HFFc6 (cell line): ENCODE measurements at regions not wholly inside any gene's neighbourhood (a gene's known extent, or its start where the extent isn't known, plus 50 kb on each side); places are given as distances from the start of the nearest gene placed in this dataset.
A peak's percentile ranks its signal among the peaks of the same experiment; 100 is the strongest.
"Not testable (repeated sequence)": the region's sequence is repeated elsewhere in the genome, so short reads cannot be mapped to it uniquely, and the experiment has no call there.

Experiments
- DNase-seq: peaks from one replicate; pipeline ENCODE4 v3.0.0-alpha.2; 2018
- H3K27ac Mint-ChIP-seq: 2 replicates; pipeline ENCODE4 v1.8.0; 2020; ENCODE audit warnings: mild to moderate bottlenecking, mixed read lengths
- H3K27me3 Mint-ChIP-seq: 2 replicates; pipeline ENCODE4 v1.8.0; 2021; ENCODE audit warnings: mild to moderate bottlenecking, moderate library complexity, mixed read lengths; ENCODE audit not compliant: insufficient read depth
- H3K36me3 Mint-ChIP-seq: 2 replicates; pipeline ENCODE4 v1.8.0; 2021; ENCODE audit warnings: low read depth, mixed read lengths
- H3K4me1 Mint-ChIP-seq: 2 replicates; pipeline ENCODE4 v1.8.0; 2020; ENCODE audit warnings: low read depth, mixed read lengths
- H3K4me3 Mint-ChIP-seq: 2 replicates; pipeline ENCODE4 v1.8.0; 2020; ENCODE audit warnings: mild to moderate bottlenecking, moderate library complexity, mixed read lengths
- H3K9me3 Mint-ChIP-seq: 2 replicates; pipeline ENCODE4 v1.8.0; 2020; ENCODE audit warnings: mild to moderate bottlenecking, mixed read lengths
- TF ChIP-seq, protein P1 (sequence below): fragments of 200-600 bp; sonication (generic); IDR thresholded peaks from 2 replicates; pipeline ENCODE4 v1.5.0; 2021; ENCODE audit warnings: antibody characterized with exemption, mild to moderate bottlenecking

DNA sequence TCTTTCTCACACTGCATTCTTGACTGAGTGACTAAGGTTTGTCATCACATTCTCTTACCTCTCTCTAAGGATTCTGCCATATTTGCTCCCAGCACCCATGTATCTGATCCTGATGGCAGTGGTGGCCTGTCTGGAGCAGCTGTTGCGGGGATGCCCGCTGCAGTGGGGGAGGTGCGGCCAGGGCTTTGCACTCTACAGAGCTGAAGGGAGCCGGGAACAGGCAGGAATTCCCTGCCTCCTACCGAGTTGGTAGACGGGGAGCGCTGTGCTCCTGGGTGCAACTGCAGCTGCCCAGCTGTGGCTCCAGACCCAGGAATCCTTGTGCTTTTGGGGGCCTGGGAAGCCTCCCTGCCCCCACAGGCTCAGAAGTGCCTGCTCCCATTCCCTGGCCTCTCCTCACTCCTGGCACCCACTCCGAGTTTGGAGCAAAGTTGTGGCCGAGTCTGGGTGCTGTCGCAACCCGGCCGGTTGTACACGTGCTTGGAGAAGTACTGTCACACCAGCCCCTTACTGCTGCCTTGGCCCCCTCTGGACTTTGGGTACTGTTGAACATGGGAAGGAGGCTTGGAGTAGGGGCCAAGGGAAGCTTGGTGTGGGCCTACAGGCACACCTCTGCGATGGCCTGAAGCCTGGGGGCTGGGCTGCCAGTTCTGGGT, 106.9 kb upstream of the OR4E1 start:
- Mint-ChIP-seq H3K4me1 (no peaks in the 10 kb centered on the region), H3K4me3 (no peak overlapping the region), H3K27ac (no peak overlapping the region), H3K36me3 (no peaks in the 10 kb centered on the region; the same call in 1 of the 2 replicates), H3K27me3 (peaks cover 2% of the 10 kb centered on the region; the same call in 1 of the 2 replicates), H3K9me3 (peaks cover 57% of the 10 kb centered on the region)
- no peak for DNase-seq
- TF ChIP-seq, protein P1, sequence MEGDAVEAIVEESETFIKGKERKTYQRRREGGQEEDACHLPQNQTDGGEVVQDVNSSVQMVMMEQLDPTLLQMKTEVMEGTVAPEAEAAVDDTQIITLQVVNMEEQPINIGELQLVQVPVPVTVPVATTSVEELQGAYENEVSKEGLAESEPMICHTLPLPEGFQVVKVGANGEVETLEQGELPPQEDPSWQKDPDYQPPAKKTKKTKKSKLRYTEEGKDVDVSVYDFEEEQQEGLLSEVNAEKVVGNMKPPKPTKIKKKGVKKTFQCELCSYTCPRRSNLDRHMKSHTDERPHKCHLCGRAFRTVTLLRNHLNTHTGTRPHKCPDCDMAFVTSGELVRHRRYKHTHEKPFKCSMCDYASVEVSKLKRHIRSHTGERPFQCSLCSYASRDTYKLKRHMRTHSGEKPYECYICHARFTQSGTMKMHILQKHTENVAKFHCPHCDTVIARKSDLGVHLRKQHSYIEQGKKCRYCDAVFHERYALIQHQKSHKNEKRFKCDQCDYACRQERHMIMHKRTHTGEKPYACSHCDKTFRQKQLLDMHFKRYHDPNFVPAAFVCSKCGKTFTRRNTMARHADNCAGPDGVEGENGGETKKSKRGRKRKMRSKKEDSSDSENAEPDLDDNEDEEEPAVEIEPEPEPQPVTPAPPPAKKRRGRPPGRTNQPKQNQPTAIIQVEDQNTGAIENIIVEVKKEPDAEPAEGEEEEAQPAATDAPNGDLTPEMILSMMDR, result no peak

DNA sequence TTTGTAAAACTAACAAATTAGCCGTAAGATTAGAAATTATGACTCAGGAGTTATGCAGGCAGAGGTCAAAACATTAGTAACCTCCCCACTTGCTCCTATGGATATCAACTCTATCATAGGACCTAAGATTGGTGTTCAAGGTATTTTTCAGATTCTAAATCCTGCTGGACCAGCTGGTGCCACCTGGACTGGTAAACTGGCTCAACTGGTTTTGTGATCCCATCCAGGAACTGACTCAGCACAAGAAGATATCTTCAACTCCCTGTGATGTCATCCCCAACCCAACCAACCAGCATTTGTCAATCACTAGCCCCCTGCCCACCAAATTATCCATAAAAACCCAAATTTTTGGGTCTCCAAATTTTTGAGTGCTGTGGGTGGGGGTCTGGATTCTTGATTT, 98.1 kb upstream of the OR4E1 start:
- TF ChIP-seq, protein P1, result no peak
- Mint-ChIP-seq H3K27ac (no peak overlapping the region), H3K4me3 (no peak overlapping the region), H3K27me3 (no peaks in the 10 kb centered on the region), H3K4me1 (no peaks in the 10 kb centered on the region), H3K9me3 (peaks cover 30% of the 10 kb centered on the region), H3K36me3 (no peaks in the 10 kb centered on the region)
- no peak for DNase-seq

DNA sequence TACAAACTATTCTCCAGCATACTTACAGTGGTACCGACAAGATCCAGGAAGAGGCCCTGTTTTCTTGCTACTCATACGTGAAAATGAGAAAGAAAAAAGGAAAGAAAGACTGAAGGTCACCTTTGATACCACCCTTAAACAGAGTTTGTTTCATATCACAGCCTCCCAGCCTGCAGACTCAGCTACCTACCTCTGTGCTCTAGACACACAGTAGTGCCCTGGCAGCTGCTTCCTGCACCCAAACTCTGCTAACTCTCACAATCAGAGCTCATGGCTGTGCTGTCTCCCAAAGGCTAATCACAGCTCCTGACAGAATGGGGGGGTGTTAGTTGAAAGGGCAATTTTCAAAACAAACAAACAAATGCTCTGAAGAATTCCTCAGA, 95.2 kb upstream of the OR4E1 start:
- H3K36me3 Mint-ChIP-seq, result no peaks in the 10 kb centered on the region
- DNase-seq, result no peak
- H3K9me3 Mint-ChIP-seq, result peaks cover 40% of the 10 kb centered on the region
- H3K4me3 Mint-ChIP-seq, result no peak overlapping the region
- H3K4me1 Mint-ChIP-seq, result no peaks in the 10 kb centered on the region
- H3K27me3 Mint-ChIP-seq, result no peaks in the 10 kb centered on the region
- TF ChIP-seq, protein P1, result no peak
- no peak overlapping the region for H3K27ac Mint-ChIP-seq

DNA sequence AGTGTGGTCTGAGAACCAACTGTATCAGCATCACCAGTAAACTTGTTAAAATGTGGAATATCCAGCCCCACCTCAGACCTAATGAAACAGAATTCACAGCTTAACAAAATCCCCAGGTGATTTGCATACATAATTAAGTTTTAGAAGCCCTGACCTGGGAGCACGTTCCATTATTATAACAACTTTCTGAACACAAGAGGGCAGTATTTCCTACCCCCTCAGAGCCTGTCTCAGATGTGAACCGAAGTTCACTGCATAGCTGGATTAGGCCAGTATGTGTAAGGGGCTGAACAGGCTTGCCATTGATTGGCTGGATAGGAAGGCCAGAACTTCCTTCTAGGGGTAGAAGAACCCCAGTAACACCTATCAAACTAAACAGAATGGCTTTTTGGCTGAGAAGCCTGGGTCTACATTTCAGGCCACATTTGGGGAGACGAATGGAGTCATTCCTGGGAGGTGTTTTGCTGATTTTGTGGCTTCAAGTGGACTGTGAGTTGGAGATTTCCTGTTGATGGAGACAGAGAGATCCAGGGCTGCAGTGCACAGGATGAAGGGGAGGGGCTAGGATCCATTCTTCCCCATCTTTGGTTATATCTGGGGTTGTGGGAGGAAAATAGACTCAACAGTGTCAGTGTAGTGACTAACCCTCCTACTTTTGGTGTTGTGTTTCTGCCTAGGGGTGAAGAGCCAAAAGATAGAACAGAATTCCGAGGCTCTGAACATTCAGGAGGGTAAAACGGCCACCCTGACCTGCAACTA, 94.7 kb upstream of the OR4E1 start:
- no peak overlapping the region for H3K27ac Mint-ChIP-seq

DNA sequence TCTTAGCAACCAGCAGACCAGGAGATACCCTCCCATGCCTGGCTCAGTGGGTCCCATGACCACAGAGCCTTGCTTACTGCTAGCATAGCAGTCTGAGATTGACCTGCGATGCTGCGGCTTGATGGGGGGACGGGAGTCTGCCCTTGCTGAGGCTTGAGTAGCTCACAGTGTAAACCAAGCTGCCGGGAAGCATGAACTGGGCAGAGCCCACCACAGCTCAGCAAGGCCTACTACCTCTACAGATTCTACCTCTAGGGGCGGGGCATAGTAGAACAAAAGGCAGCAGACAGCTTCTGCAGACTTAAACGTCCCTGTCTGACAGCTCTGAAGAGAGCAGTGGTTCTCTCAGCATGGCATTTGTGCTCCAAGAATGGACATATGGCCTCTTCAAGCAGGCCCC, 86.7 kb upstream of the OR4E1 start:
- H3K4me3 Mint-ChIP-seq, H3K27me3 Mint-ChIP-seq, DNase-seq, H3K27ac Mint-ChIP-seq, H3K36me3 Mint-ChIP-seq, H3K4me1 Mint-ChIP-seq: not testable (repeated sequence)
- peaks cover 52% of the 10 kb centered on the region for H3K9me3 Mint-ChIP-seq

More for the DNA sequence above, 94.7 kb upstream of the OR4E1 start:
- Mint-ChIP-seq H3K4me1 (no peaks in the 10 kb centered on the region), H3K4me3 (no peak overlapping the region), H3K27me3 (no peaks in the 10 kb centered on the region), H3K36me3 (no peaks in the 10 kb centered on the region), H3K9me3 (peaks cover 40% of the 10 kb centered on the region)
- TF ChIP-seq, protein P1, result peak; percentile 49; the same call in 1 of the 2 replicates
- no peak for DNase-seq

DNA sequence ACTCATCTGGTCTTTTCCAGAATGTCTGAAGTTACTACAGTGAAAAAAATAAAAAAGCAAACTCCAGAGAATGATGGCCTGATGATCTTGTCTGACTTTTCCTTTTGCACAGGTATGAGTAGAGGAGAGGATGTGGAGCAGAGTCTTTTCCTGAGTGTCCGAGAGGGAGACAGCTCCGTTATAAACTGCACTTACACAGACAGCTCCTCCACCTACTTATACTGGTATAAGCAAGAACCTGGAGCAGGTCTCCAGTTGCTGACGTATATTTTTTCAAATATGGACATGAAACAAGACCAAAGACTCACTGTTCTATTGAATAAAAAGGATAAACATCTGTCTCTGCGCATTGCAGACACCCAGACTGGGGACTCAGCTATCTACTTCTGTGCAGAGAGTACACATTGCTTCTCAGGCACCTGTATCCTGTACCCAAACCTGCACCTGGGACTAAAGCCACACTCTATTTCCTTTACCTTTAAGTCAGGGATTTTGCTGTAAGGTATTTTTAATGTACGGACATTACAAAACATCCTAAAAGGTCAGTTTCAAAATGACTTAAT, 75.8 kb upstream of the OR4E1 start:
- Mint-ChIP-seq H3K9me3 (peaks cover 31% of the 10 kb centered on the region), H3K27ac (no peak overlapping the region), H3K27me3 (no peaks in the 10 kb centered on the region), H3K4me1 (no peaks in the 10 kb centered on the region), H3K4me3 (no peak overlapping the region), H3K36me3 (no peaks in the 10 kb centered on the region; the same call in 1 of the 2 replicates)
- TF ChIP-seq, protein P1, result no peak
- DNase-seq, result no peak
